HG02870 (cell line): ENCODE measurements at regions not wholly inside any gene's neighbourhood (a gene's known extent, or its start where the extent isn't known, plus 50 kb on each side); places are given as distances from the start of the nearest gene placed in this dataset.
"Not testable (repeated sequence)": the region's sequence is repeated elsewhere in the genome, so short reads cannot be mapped to it uniquely, and the experiment has no call there.

ENCODE experiments used
- ATAC-seq: cut with Tn5 transposase; IDR thresholded peaks from one replicate; pipeline ENCODE4 v1.9.1; 2021; ENCODE audit warnings: mild to moderate bottlenecking, moderate library complexity; ENCODE audit not compliant: unreplicated experiment

GRCh38 chr1:83158924-83159323, 840.0 kb downstream of the TTLL7 start:
- ATAC-seq, result not testable (repeated sequence)

- ATAC-seq, result not testable (repeated sequence)
These were observed 844.6 kb downstream of the TTLL7 start for GRCh38 chr1:83154306-83154705.

- ATAC-seq, result not testable (repeated sequence)
These were observed 847.6 kb downstream of the TTLL7 start for GRCh38 chr1:83151167-83151898.

GRCh38 chr1:83150479-83150878, 848.5 kb downstream of the TTLL7 start:
- ATAC-seq, result not testable (repeated sequence)

- not testable (repeated sequence) for ATAC-seq
These were observed 853.1 kb downstream of the TTLL7 start for GRCh38 chr1:83145820-83146219.

GRCh38 chr1:83142802-83143201, 856.1 kb downstream of the TTLL7 start:
- not testable (repeated sequence) for ATAC-seq

GRCh38 chr1:83135524-83136157, 863.3 kb downstream of the TTLL7 start:
- not testable (repeated sequence) for ATAC-seq

- not testable (repeated sequence) for ATAC-seq
These were observed 864.5 kb downstream of the TTLL7 start for GRCh38 chr1:83134322-83135014.

GRCh38 chr1:83131692-83131955, 867.3 kb downstream of the TTLL7 start:
- no peak for ATAC-seq

GRCh38 chr1:83130886-83131691, 867.8 kb downstream of the TTLL7 start:
- ATAC-seq, result no peak

GRCh38 chr1:83129107-83129506, 869.8 kb downstream of the TTLL7 start:
- peak; percentile 50 for ATAC-seq

GRCh38 chr1:83125456-83125855, 873.5 kb downstream of the TTLL7 start:
- no peak for ATAC-seq

- ATAC-seq, result no peak
These were observed 875.9 kb downstream of the TTLL7 start for GRCh38 chr1:83123019-83123418.

- ATAC-seq, result no peak
These were observed 880.5 kb downstream of the TTLL7 start for GRCh38 chr1:83118472-83118871.

- ATAC-seq, result not testable (repeated sequence)
These were observed 881.9 kb downstream of the TTLL7 start for GRCh38 chr1:83117030-83117429.

- ATAC-seq, result no peak
These were observed 883.1 kb downstream of the TTLL7 start for GRCh38 chr1:83115785-83116184.

- no peak for ATAC-seq
These were observed 884.6 kb downstream of the TTLL7 start for GRCh38 chr1:83114136-83114834.

GRCh38 chr1:83113652-83114051, 885.3 kb downstream of the TTLL7 start:
- no peak for ATAC-seq

GRCh38 chr1:83112248-83112885, 886.6 kb downstream of the TTLL7 start:
- ATAC-seq, result no peak

GRCh38 chr1:83110156-83110555, 888.8 kb downstream of the TTLL7 start:
- ATAC-seq, result no peak
